Neural cell (in vitro differentiated cells): ENCODE measurements at regions not wholly inside any gene's neighbourhood (a gene's known extent, or its start where the extent isn't known, plus 50 kb on each side); places are given as distances from the start of the nearest gene placed in this dataset.

ENCODE experiments used
- H2AFZ ChIP-seq: fragments of 200-600, 300-800 bp; sonication (generic), shearing (Covaris generic); 2 replicates; pipeline ENCODE4 v1.6.0; 2014; ENCODE audit warnings: low read depth, mild to moderate bottlenecking, antibody characterized with exemption, low read length, moderate library complexity
- H3F3A ChIP-seq: fragments of 200-600 bp; shearing (Covaris generic); 2 replicates; pipeline ENCODE4 v1.6.1; 2016; ENCODE audit warnings: mild to moderate bottlenecking, moderate library complexity, mixed read lengths, antibody characterized with exemption, low read length; ENCODE audit not compliant: insufficient read depth, poor library complexity, severe bottlenecking
- H3K27ac ChIP-seq: fragments of 200-600, 300-800 bp; sonication (generic), shearing (Covaris generic); 2 replicates; pipeline ENCODE4 v1.5.1; 2014; ENCODE audit warnings: mild to moderate bottlenecking, low read length, moderate library complexity
- H3K27me3 ChIP-seq: fragments of 300-800, 200-600 bp; sonication (generic), shearing (Covaris generic); 2 replicates; pipeline ENCODE4 v1.6.0; 2014; ENCODE audit warnings: mild to moderate bottlenecking, low read depth, low read length, moderate library complexity; ENCODE audit not compliant: insufficient read depth
- H3K36me3 ChIP-seq: fragments of 300-800, 200-600 bp; sonication (generic), shearing (Covaris generic); 2 replicates; pipeline ENCODE4 v1.5.1; 2014; ENCODE audit warnings: mild to moderate bottlenecking, antibody characterized with exemption, low read length, moderate library complexity; ENCODE audit not compliant: insufficient read depth
- H3K4me2 ChIP-seq: fragments of 300-800, 200-600 bp; sonication (generic), shearing (Covaris generic); 2 replicates; pipeline ENCODE4 v1.6.0; 2014; ENCODE audit warnings: mild to moderate bottlenecking, low read length
- H3K4me3 ChIP-seq: fragments of 300-800, 200-600 bp; sonication (generic), shearing (Covaris generic); 2 replicates; pipeline ENCODE4 v1.5.1; 2014; ENCODE audit warnings: mild to moderate bottlenecking, low read length, moderate library complexity
- H3K79me2 ChIP-seq: fragments of 200-600 bp; shearing (Covaris generic); replicated peaks from 2 replicates; pipeline ENCODE4 v1.6.0; 2014; ENCODE audit warnings: mild to moderate bottlenecking, low read length, moderate library complexity; ENCODE audit not compliant: insufficient read depth
- H3K9ac ChIP-seq: fragments of 300-800, 200-600 bp; sonication (generic), shearing (Covaris generic); 2 replicates; pipeline ENCODE4 v1.6.1; 2016; ENCODE audit warnings: mild to moderate bottlenecking, low read length, mixed read lengths
- H3K9me2 ChIP-seq: fragments of 200-600 bp; shearing (Covaris generic); 2 replicates; pipeline ENCODE4 v1.6.1; 2016; ENCODE audit warnings: mild to moderate bottlenecking, low read length, mixed read lengths; ENCODE audit not compliant: insufficient read depth
- H3K9me3 ChIP-seq: fragments of 200-600, 300-800 bp; sonication (generic), shearing (Covaris generic); 2 replicates; pipeline ENCODE4 v1.6.1; 2016; ENCODE audit warnings: mild to moderate bottlenecking, mixed run types, low read length, moderate library complexity, mixed read lengths
- H4K20me1 ChIP-seq: fragments of 200-600 bp; shearing (Covaris generic); 2 replicates; pipeline ENCODE4 v1.6.1; 2016; ENCODE audit warnings: mild to moderate bottlenecking, mixed run types; ENCODE audit not compliant: insufficient read depth
- CTCF ChIP-seq: fragments of 450-650 bp; IDR thresholded peaks from 2 replicates; pipeline ENCODE4 v1.5.1; 2014; ENCODE audit warnings: antibody characterized with exemption, mild to moderate bottlenecking, moderate library complexity; ENCODE audit not compliant: poor library complexity, severe bottlenecking
- EP300 ChIP-seq: fragments of 450-650 bp; conservative IDR thresholded peaks from 2 replicates; pipeline ENCODE4 v1.6.1; 2014; ENCODE audit warnings: antibody characterized with exemption, mild to moderate bottlenecking, moderate library complexity; ENCODE audit not compliant: poor library complexity, severe bottlenecking
- EZH2 ChIP-seq: fragments of 200-600, 300-800 bp; shearing (Covaris generic), sonication (generic); IDR thresholded peaks from 2 replicates; pipeline ENCODE4 v1.6.1; 2014; ENCODE audit warnings: antibody characterized with exemption, low read length, borderline replicate concordance, mild to moderate bottlenecking; ENCODE audit not compliant: insufficient read depth, poor library complexity, severe bottlenecking
- MXI1 ChIP-seq: fragments of 450-650 bp; conservative IDR thresholded peaks from 2 replicates; pipeline ENCODE4 v1.6.1; 2014; ENCODE audit warnings: antibody characterized with exemption, mild to moderate bottlenecking; ENCODE audit not compliant: poor library complexity, severe bottlenecking
- POLR2AphosphoS5 ChIP-seq: IDR thresholded peaks from 2 replicates; pipeline ENCODE4 v1.6.1; 2012
- RAD21 ChIP-seq: fragments of 450-650 bp; conservative IDR thresholded peaks from 2 replicates; pipeline ENCODE4 v1.6.1; 2014; ENCODE audit warnings: antibody characterized with exemption, mild to moderate bottlenecking, moderate library complexity
- REST ChIP-seq: IDR thresholded peaks from 2 replicates; pipeline ENCODE4 v1.6.1; 2012; ENCODE audit warnings: borderline replicate concordance
- SMC3 ChIP-seq: fragments of 450-650 bp; conservative IDR thresholded peaks from 2 replicates; pipeline ENCODE4 v1.6.1; 2014; ENCODE audit warnings: antibody characterized with exemption, mild to moderate bottlenecking, moderate library complexity; ENCODE audit not compliant: poor library complexity
- TAF1 ChIP-seq: IDR thresholded peaks from 2 replicates; pipeline ENCODE4 v1.6.1; 2012; ENCODE audit warnings: low read depth

GRCh38 chrX:6377103-6377764, 148.6 kb upstream of the NLGN4X start:
- no peaks in the 10 kb centered on the region for H3K9me3 ChIP-seq
- no peaks in the 10 kb centered on the region for H3K27me3 ChIP-seq
- peak overlapping the region; percentile 76 for H3K27ac ChIP-seq
- H4K20me1 ChIP-seq, result no peaks in the 10 kb centered on the region
- peak overlapping the region; percentile 31 for H3K9ac ChIP-seq
- H3K79me2 ChIP-seq, result no peaks in the 10 kb centered on the region
- H2AFZ ChIP-seq, result no peak overlapping the region
- H3K36me3 ChIP-seq, result no peaks in the 10 kb centered on the region
- no peaks in the 10 kb centered on the region for H3K9me2 ChIP-seq
- H3K4me3 ChIP-seq, result peak overlapping the region; percentile 15
- no peaks in the 10 kb centered on the region for H3F3A ChIP-seq
- no peak overlapping the region for H3K4me2 ChIP-seq
- TF ChIP-seq TAF1 (no peak), SMC3 (no peak), MXI1 (no peak), CTCF (no peak), POLR2AphosphoS5 (no peak), EP300 (no peak), EZH2 (no peak), REST (no peak), RAD21 (no peak)

GRCh38 chrX:6374556-6374955, 145.9 kb upstream of the NLGN4X start:
- no peak for TF ChIP-seq CTCF
- TF ChIP-seq MXI1, result no peak
- no peak for TF ChIP-seq REST
- no peak for TF ChIP-seq POLR2AphosphoS5
- TF ChIP-seq EZH2, result no peak
- TF ChIP-seq EP300, result no peak
- TF ChIP-seq TAF1, result no peak
- TF ChIP-seq RAD21, result no peak
- TF ChIP-seq SMC3, result no peak
- no peak overlapping the region for H3K4me2 ChIP-seq

More at GRCh38 chrX:6374556-6374955, 145.9 kb upstream of the NLGN4X start:
- H3K79me2 ChIP-seq, result no peaks in the 10 kb centered on the region
- H4K20me1 ChIP-seq, result no peaks in the 10 kb centered on the region
- no peaks in the 10 kb centered on the region for H3K36me3 ChIP-seq
- no peaks in the 10 kb centered on the region for H3K9me2 ChIP-seq
- no peaks in the 10 kb centered on the region for H3K9me3 ChIP-seq
- H2AFZ ChIP-seq, result no peak overlapping the region
- no peak overlapping the region for H3K9ac ChIP-seq
- no peak overlapping the region for H3K4me3 ChIP-seq
- no peaks in the 10 kb centered on the region for H3F3A ChIP-seq
- no peaks in the 10 kb centered on the region for H3K27me3 ChIP-seq
- H3K27ac ChIP-seq, result no peak overlapping the region
